NT2/D1 (cell line): ENCODE measurements at regions not wholly inside any gene's neighbourhood (a gene's known extent, or its start where the extent isn't known, plus 50 kb on each side); places are given as distances from the start of the nearest gene placed in this dataset.

Source experiments
- SUZ12 ChIP-seq: IDR thresholded peaks from 2 replicates; pipeline ENCODE4 v1.6.1; 2011; ENCODE audit not compliant: insufficient read length, insufficient read depth; ENCODE audit errors: extremely low read depth
- YY1 ChIP-seq: IDR thresholded peaks from 2 replicates; pipeline ENCODE4 v1.6.1; 2011; ENCODE audit not compliant: insufficient read length, insufficient read depth
- ZNF274 ChIP-seq: IDR thresholded peaks from 2 replicates; pipeline ENCODE4 v1.6.1; 2011; ENCODE audit warnings: mild to moderate bottlenecking, low read depth, low read length

DNA sequence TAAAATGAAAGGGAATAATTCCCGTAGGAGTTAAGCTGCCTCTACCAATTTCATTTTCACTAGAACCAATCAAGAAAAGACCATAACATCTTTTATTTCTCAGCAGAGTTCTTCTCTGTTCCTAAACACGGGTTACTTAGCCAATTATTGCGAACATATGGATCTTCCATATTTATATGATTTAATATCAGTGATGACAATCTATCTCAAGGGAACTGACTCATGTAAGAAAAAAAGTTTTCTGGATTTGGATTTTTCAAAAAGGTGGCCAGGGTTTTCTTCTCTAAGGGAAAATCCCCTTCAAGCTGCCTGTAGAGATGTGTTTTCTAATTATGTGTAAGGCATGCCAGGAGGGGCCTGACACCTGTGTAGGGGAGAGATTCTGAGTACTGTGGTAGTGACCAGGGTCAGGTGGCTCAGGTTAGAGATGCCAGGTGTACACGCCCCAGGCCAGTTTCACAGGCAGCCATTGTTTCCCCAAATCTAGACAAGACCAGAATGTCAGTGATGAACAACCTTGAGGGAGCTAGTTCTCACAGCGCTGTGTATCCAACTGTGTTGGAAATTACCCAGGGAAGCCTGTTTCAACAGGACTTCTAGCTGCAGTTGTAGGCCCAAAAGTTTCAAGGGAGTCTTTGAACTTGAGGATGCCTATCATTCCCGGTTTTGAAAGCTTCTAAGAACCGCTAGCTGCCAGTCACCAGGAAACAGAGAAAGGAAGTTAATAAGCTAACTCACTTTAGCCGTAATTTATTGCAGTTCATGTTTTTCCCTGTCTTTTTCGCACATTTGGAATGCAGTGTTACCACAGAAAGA lies 572.5 kb upstream of the RGMB start:
- TF ChIP-seq ZNF274: no peak
- TF ChIP-seq SUZ12: no peak
- TF ChIP-seq YY1: no peak
